IgD-negative memory B cell (primary cell): ENCODE measurements at regions not wholly inside any gene's neighbourhood (a gene's known extent, or its start where the extent isn't known, plus 50 kb on each side); places are given as distances from the start of the nearest gene placed in this dataset.

Source experiments
- H3K27ac Mint-ChIP-seq, 3 donors: one replicate each; pipeline ENCODE4 v1.8.0; 2020 to 2022; ENCODE audit warnings: mild to moderate bottlenecking in 3 of 3, mixed read lengths in 3 of 3, moderate library complexity in 1 of 3
- H3K27me3 Mint-ChIP-seq: one replicate; pipeline ENCODE4 v1.8.0; 2021; ENCODE audit warnings: mixed read lengths
- H3K36me3 Mint-ChIP-seq: one replicate; pipeline ENCODE4 v1.8.0; 2020; ENCODE audit warnings: mild to moderate bottlenecking, mixed read lengths
- H3K4me1 Mint-ChIP-seq, 3 donors: one replicate each; pipeline ENCODE4 v1.8.0; 2020 to 2022; ENCODE audit warnings: mixed read lengths in 3 of 3, mild to moderate bottlenecking in 1 of 3
- H3K4me3 Mint-ChIP-seq, 4 donors: one replicate each; pipeline ENCODE4 v1.8.0; 2020 to 2022; ENCODE audit warnings: mild to moderate bottlenecking in 4 of 4, mixed read lengths in 4 of 4, moderate library complexity in 3 of 4
- H3K9me3 Mint-ChIP-seq, 3 donors: one replicate each; pipeline ENCODE4 v1.8.0; 2020 to 2021; ENCODE audit warnings: mixed read lengths in 3 of 3, mild to moderate bottlenecking in 1 of 3

- H3K27ac Mint-ChIP-seq: no peak overlapping the region
- H3K27me3 Mint-ChIP-seq: no peaks in the 10 kb centered on the region
These were observed 110.2 kb upstream of the NR3C1 start for GRCh38 chr5:143513720-143514119.

DNA sequence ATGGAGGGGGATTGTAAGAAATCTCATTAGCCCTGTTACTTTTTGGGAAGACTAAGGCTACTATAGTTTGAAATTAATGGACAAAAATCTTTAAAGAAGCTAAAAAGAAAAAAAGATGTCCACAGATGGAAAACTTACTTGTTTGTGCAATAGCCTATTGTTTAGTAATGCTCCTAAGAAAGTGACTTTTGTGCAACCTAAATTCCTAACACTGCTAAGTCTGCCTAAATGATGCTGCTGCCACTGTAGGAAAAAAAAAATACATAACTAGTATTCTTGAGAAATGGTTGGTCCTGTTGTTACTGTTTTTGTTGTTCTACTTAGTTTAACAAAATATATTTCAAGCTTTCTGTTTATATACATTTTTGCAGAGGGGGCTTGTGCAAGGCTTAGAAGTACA lies 108.2 kb upstream of the NR3C1 start:
- Mint-ChIP-seq H3K27ac (no peak overlapping the region), H3K4me3 (no peak overlapping the region), H3K36me3 (peaks cover 2% of the 10 kb centered on the region), H3K27me3 (no peaks in the 10 kb centered on the region), H3K4me1 (no peaks in the 10 kb centered on the region), H3K9me3 (no peaks in the 10 kb centered on the region)

More at GRCh38 chr5:143513720-143514119, 110.2 kb upstream of the NR3C1 start:
- Mint-ChIP-seq H3K36me3 (peaks cover 2% of the 10 kb centered on the region), H3K4me1 (no peaks in the 10 kb centered on the region), H3K4me3 (no peak overlapping the region), H3K9me3 (peaks cover 0 to 1% (median 0%) of the 10 kb centered on the region in 3 donors)

DNA sequence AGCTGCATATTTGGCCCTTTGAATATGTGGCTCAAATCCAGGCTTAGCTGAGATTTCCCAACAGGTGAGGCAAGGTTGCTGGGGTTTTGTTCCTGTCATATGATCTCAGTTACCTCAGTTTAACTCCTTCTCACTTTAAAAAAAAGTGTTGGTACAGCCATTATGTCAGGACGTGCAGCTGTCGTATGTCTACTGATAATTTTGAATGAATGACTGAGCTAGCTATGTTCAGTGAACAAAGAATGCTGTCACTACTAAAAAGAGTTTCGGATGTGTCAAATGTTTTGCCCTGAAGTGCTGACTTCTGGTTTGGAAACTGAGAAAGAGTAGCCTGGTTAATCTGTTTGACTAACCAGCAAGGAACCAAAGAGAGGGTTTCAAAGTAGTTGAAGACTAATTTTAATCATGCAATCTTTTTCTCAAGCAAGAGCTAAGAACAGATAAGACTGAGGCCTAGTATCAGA lies 106.3 kb upstream of the NR3C1 start:
- Mint-ChIP-seq H3K27ac (no peak overlapping the region), H3K4me3 (no peak overlapping the region), H3K9me3 (peaks cover 0 to 6% (median 0%) of the 10 kb centered on the region in 3 donors), H3K27me3 (no peaks in the 10 kb centered on the region), H3K36me3 (peaks cover 6% of the 10 kb centered on the region), H3K4me1 (no peaks in the 10 kb centered on the region)

GRCh38 chr5:143506836-143507552 lies 103.5 kb upstream of the NR3C1 start:
- Mint-ChIP-seq H3K9me3 (peaks cover 0 to 6% (median 0%) of the 10 kb centered on the region in 3 donors), H3K4me3 (no peak overlapping the region), H3K4me1 (no peaks in the 10 kb centered on the region), H3K27me3 (no peaks in the 10 kb centered on the region), H3K36me3 (peaks cover 5% of the 10 kb centered on the region), H3K27ac (no peak overlapping the region)

- H3K9me3 Mint-ChIP-seq: peaks cover 0 to 6% (median 0%) of the 10 kb centered on the region in 3 donors
- no peak overlapping the region for H3K4me3 Mint-ChIP-seq
- H3K27me3 Mint-ChIP-seq: no peaks in the 10 kb centered on the region
- no peak overlapping the region for H3K27ac Mint-ChIP-seq
- peaks cover 5% of the 10 kb centered on the region for H3K36me3 Mint-ChIP-seq
- H3K4me1 Mint-ChIP-seq: no peaks in the 10 kb centered on the region
These were observed 102.4 kb upstream of the NR3C1 start for GRCh38 chr5:143505934-143506333.

DNA sequence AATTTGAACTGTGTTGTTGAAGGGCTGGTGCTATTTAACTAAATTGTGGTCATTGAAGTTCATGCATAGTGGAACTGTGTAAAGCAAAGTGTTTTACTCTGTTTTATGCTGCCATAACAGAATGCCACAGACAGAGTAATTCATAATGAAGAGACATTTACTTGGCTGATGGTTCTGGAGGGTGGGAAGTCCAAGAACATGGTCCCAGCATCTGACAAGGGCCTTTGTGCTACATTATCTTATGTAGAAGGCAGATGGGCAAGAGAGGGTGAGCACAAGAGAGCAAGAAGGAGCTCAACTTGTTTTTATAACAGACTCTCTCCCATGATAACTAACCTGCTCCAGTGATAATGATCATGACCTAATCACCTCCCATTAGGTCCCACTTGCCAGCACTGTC lies 101.9 kb upstream of the NR3C1 start:
- H3K36me3 Mint-ChIP-seq: peaks cover 5% of the 10 kb centered on the region
- no peak overlapping the region for H3K27ac Mint-ChIP-seq
- H3K4me3 Mint-ChIP-seq: no peak overlapping the region

GRCh38 chr5:143501310-143502044 lies 98.0 kb upstream of the NR3C1 start:
- H3K9me3 Mint-ChIP-seq: peaks cover 0 to 6% (median 0%) of the 10 kb centered on the region in 3 donors
- H3K4me3 Mint-ChIP-seq: no peak overlapping the region
- peaks cover 0 to 1% (median 0%) of the 10 kb centered on the region in 3 donors for H3K4me1 Mint-ChIP-seq
- H3K27me3 Mint-ChIP-seq: no peaks in the 10 kb centered on the region
- peaks cover 5% of the 10 kb centered on the region for H3K36me3 Mint-ChIP-seq
- H3K27ac Mint-ChIP-seq: peak overlapping the region in 1 of 3 donors; percentile 9

More for the DNA sequence above, 101.9 kb upstream of the NR3C1 start:
- Mint-ChIP-seq H3K27me3 (no peaks in the 10 kb centered on the region), H3K9me3 (peaks cover 0 to 6% (median 0%) of the 10 kb centered on the region in 3 donors), H3K4me1 (no peaks in the 10 kb centered on the region)

GRCh38 chr5:143499480-143500114 lies 96.1 kb upstream of the NR3C1 start:
- no peak overlapping the region for H3K27ac Mint-ChIP-seq
- peaks cover 0 to 2% (median 0%) of the 10 kb centered on the region in 3 donors for H3K9me3 Mint-ChIP-seq
- H3K4me3 Mint-ChIP-seq: no peak overlapping the region
- no peaks in the 10 kb centered on the region for H3K27me3 Mint-ChIP-seq
- peaks cover 0 to 1% (median 0%) of the 10 kb centered on the region in 3 donors for H3K4me1 Mint-ChIP-seq
- peaks cover 1% of the 10 kb centered on the region for H3K36me3 Mint-ChIP-seq

- H3K4me3 Mint-ChIP-seq: peak overlapping the region in 1 of 4 donors; percentile 33
- peaks cover 0 to 1% (median 0%) of the 10 kb centered on the region in 3 donors for H3K4me1 Mint-ChIP-seq
- no peak overlapping the region for H3K27ac Mint-ChIP-seq
- no peaks in the 10 kb centered on the region for H3K27me3 Mint-ChIP-seq
- H3K36me3 Mint-ChIP-seq: peaks cover 1% of the 10 kb centered on the region
- peaks cover 0 to 2% (median 0%) of the 10 kb centered on the region in 3 donors for H3K9me3 Mint-ChIP-seq
These were observed 95.3 kb upstream of the NR3C1 start for GRCh38 chr5:143498821-143499220.

DNA sequence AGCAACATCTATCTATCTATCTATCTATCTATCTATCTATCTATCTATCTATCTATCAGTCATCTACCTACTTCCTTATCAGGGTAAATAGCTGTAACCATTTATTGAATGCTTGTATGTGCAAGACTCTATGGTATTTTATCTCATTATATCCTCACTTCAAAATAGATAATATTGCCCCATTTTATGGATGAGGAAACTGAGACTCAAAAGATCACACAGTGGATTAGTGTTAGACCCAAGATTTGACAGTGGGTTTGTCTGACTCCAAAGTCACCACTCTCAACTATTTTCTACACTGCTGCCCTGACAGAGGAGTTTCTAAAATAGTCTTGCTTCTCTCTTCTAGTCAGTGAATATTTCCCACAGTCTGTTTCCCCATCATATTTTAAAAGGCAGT lies 94.3 kb upstream of the NR3C1 start:
- H3K27me3 Mint-ChIP-seq: no peaks in the 10 kb centered on the region
- no peak overlapping the region for H3K27ac Mint-ChIP-seq
- H3K4me3 Mint-ChIP-seq: no peak overlapping the region
- peaks cover 0 to 4% (median 2%) of the 10 kb centered on the region in 3 donors for H3K9me3 Mint-ChIP-seq
- no peaks in the 10 kb centered on the region for H3K36me3 Mint-ChIP-seq
- peaks cover 0 to 1% (median 0%) of the 10 kb centered on the region in 3 donors for H3K4me1 Mint-ChIP-seq

GRCh38 chr5:143496943-143497342 lies 93.5 kb upstream of the NR3C1 start:
- Mint-ChIP-seq H3K4me1 (peaks cover 0 to 1% (median 0%) of the 10 kb centered on the region in 3 donors), H3K9me3 (peaks cover 2 to 9% (median 3%) of the 10 kb centered on the region in 3 donors), H3K27ac (no peak overlapping the region), H3K36me3 (no peaks in the 10 kb centered on the region), H3K27me3 (no peaks in the 10 kb centered on the region), H3K4me3 (no peak overlapping the region)

GRCh38 chr5:143495821-143496275 lies 92.4 kb upstream of the NR3C1 start:
- Mint-ChIP-seq H3K9me3 (peaks cover 2 to 9% (median 3%) of the 10 kb centered on the region in 3 donors), H3K36me3 (no peaks in the 10 kb centered on the region), H3K4me1 (peaks cover 0 to 1% (median 0%) of the 10 kb centered on the region in 3 donors), H3K4me3 (no peak overlapping the region), H3K27me3 (no peaks in the 10 kb centered on the region), H3K27ac (no peak overlapping the region)

DNA sequence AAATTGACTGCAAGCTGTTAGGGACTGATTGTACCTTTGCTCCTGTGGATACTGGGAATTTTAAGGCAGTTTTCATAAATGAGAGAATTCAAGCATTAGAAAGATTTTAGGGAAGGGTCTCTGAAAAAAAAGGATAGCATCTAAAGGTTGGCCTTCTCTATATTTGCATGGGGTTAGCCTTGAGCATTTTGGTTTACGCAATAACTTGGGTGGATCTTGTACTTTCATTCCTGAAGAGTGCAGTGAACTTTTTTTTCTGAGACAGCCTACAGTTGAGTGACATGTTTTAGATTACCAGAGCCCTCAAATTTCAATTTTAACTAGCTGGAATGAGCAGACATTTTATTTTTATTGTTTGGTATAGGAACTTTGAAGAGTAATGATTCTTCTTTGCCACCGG lies 91.6 kb upstream of the NR3C1 start:
- H3K27ac Mint-ChIP-seq: no peak overlapping the region
- H3K27me3 Mint-ChIP-seq: no peaks in the 10 kb centered on the region
- no peak overlapping the region for H3K4me3 Mint-ChIP-seq
- peaks cover 2 to 9% (median 3%) of the 10 kb centered on the region in 3 donors for H3K9me3 Mint-ChIP-seq
- no peaks in the 10 kb centered on the region for H3K36me3 Mint-ChIP-seq
- H3K4me1 Mint-ChIP-seq: peaks cover 0 to 1% (median 0%) of the 10 kb centered on the region in 3 donors

DNA sequence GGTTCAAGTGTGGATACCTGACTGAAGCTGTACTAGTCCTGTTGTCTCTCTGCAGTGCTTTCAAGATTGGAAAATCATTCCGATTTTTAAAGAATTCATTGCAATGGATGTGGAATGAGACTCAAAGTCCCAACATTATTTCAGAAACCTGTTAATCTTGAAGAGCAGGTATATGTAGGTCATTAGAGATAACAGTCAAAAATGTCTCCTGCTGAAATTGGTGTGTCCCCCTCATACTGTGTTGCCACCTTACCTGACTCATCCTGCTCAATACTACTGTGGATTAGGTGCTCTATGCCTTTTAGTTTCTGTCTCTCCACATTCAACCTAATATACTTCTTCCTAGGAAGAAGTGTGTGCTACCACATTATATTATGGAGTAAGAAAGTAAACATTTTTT lies 91.1 kb upstream of the NR3C1 start:
- peaks cover 2 to 9% (median 3%) of the 10 kb centered on the region in 3 donors for H3K9me3 Mint-ChIP-seq
- H3K36me3 Mint-ChIP-seq: no peaks in the 10 kb centered on the region
- H3K27me3 Mint-ChIP-seq: no peaks in the 10 kb centered on the region
- H3K4me1 Mint-ChIP-seq: peaks cover 0 to 1% (median 0%) of the 10 kb centered on the region in 3 donors
- no peak overlapping the region for H3K27ac Mint-ChIP-seq
- H3K4me3 Mint-ChIP-seq: no peak overlapping the region

GRCh38 chr5:143494162-143494561 lies 90.7 kb upstream of the NR3C1 start:
- peaks cover 0 to under 1% (median 0%) of the 10 kb centered on the region in 3 donors for H3K4me1 Mint-ChIP-seq
- no peaks in the 10 kb centered on the region for H3K36me3 Mint-ChIP-seq
- H3K4me3 Mint-ChIP-seq: no peak overlapping the region
- H3K27me3 Mint-ChIP-seq: no peaks in the 10 kb centered on the region
- no peak overlapping the region for H3K27ac Mint-ChIP-seq
- peaks cover 2 to 9% (median 3%) of the 10 kb centered on the region in 3 donors for H3K9me3 Mint-ChIP-seq
